Epithelial cell of proximal tubule (primary cell): ENCODE measurements at regions not wholly inside any gene's neighbourhood (a gene's known extent, or its start where the extent isn't known, plus 50 kb on each side); places are given as distances from the start of the nearest gene placed in this dataset.
"Not testable (repeated sequence)": the region's sequence is repeated elsewhere in the genome, so short reads cannot be mapped to it uniquely, and the experiment has no call there.

Experiments used
- DNase-seq: peaks from one replicate; pipeline ENCODE4 v3.0.0-alpha.2; 2011; ENCODE audit warnings: low read depth
- H3K4me3 ChIP-seq: 2 replicates; pipeline ENCODE4 v1.5.1; 2011; ENCODE audit warnings: low read depth, mild to moderate bottlenecking, low read length
- TF ChIP-seq, protein P1 (sequence below): conservative IDR thresholded peaks from 2 replicates; pipeline ENCODE4 v1.5.1; 2012; ENCODE audit warnings: low read depth, mild to moderate bottlenecking, low read length

DNA sequence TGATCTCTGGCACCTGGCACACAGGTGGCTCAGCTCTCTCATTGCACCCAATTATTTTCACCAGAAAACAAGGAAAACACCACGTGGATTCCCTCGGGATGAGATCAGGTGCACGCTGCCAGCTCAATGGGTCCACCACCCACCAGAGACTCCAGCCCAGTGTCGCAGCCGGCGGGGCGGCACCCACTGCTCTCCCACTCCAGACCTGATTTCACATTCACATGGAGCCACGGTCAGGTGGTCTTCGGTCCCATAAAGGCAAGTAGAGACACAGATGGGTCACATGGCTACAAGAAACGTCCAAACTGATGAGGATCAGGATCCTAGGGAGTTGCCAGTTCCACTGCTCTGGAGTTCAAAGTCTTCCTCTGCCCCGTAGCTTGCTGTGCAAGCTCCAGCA is 217.6 kb downstream of the ANKRD30B start:
- no peak for DNase-seq
- TF ChIP-seq, protein P1, sequence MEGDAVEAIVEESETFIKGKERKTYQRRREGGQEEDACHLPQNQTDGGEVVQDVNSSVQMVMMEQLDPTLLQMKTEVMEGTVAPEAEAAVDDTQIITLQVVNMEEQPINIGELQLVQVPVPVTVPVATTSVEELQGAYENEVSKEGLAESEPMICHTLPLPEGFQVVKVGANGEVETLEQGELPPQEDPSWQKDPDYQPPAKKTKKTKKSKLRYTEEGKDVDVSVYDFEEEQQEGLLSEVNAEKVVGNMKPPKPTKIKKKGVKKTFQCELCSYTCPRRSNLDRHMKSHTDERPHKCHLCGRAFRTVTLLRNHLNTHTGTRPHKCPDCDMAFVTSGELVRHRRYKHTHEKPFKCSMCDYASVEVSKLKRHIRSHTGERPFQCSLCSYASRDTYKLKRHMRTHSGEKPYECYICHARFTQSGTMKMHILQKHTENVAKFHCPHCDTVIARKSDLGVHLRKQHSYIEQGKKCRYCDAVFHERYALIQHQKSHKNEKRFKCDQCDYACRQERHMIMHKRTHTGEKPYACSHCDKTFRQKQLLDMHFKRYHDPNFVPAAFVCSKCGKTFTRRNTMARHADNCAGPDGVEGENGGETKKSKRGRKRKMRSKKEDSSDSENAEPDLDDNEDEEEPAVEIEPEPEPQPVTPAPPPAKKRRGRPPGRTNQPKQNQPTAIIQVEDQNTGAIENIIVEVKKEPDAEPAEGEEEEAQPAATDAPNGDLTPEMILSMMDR: no peak
- H3K4me3 ChIP-seq: no peak overlapping the region

DNA sequence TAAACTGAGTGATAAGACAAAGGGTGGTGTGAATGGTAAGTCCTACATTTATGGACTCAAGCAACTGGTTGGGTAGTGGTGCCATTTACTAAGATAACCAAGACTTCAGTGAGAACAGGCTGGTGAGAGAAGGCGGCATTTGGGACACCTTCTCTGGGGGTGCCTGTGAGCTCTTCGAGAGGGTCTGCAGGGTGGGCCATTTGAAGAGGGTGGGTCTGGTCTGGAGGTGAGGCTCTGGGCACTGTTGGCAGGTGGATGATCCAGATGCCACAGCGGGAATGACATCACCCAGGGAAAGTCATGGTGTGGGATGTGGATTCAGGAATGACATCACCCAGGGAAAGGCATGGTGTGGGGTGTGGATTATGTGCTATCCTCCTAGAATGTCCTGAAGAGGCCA is 219.3 kb downstream of the ANKRD30B start:
- not testable (repeated sequence) for H3K4me3 ChIP-seq, DNase-seq

DNA sequence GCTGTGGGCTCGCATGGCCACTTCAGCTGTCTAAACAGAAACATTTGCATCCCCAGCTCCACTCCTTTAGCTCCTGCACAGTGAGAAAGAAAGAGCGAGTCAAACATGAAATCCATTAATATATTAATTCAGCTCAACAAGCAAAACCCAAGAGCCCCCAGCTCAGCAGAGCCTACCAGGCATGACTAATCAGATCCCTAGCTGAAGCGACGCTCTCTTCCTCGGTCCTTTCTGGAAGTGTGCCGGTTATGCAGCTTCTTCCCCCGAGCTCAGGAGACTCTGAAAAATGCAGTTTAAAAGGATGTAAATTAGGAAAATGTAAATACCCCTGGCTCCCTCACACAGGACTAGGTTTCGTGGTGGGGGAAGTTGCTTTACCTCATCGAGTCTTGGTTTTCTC is 221.5 kb downstream of the ANKRD30B start:
- TF ChIP-seq, protein P1: no peak
- DNase-seq: no peak
- no peak overlapping the region for H3K4me3 ChIP-seq

DNA sequence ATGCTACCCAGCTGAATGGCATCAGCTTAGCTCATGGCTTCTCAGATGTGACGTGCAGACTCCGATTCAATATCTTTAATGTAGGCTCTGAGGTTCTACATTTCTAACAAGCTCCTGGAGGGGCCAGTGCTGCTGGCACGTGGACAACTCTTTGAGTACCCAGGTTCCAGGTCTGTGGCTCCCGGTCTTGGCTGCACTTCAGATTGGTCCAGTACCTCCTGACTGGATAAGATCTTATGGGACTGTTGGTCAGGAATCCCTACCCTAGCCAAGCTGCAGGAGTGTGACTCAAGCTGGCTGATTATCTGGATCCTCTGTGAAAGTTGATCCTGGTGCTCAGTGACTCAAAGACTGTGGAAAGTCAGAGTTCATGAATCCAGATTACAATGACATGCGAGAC is 222.1 kb downstream of the ANKRD30B start:
- DNase-seq: no peak
- H3K4me3 ChIP-seq: no peak overlapping the region
- TF ChIP-seq, protein P1: no peak

DNA sequence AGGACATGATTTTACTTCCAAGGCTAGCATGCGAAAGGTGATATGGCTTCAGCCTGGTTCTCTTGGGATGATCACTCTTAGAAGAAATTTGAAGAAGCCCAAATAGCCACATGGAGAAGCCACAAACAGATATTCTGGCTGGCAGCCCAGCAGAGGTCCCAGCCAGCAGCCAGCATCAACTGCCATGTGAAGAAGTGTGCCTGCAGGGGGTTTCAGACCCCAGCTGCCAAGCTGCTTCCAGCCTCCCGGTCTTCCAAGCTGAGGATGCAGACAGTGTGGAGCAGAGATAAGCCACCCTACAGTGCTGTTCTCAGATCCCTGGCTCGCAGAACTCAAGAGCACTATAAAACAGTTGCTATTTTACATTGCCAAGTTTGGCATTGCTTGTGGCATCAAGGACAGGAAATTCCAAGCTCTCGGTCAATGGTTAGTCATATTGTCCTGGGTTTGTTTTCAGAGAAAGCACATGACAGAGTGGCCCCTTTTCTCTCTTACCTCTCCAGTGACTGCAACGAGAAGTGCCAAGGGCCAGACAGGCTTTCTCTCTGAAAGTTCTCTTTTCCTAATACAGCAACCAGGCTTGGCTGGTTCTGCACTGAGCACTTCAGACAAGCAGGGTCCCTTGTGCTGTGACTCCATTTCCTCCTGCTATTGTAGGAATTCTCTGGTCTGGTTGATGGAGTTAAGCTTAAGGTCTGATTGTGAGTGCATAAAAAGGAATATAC is 223.7 kb downstream of the ANKRD30B start:
- TF ChIP-seq, protein P1: no peak
- no peak overlapping the region for H3K4me3 ChIP-seq
- DNase-seq: no peak

DNA sequence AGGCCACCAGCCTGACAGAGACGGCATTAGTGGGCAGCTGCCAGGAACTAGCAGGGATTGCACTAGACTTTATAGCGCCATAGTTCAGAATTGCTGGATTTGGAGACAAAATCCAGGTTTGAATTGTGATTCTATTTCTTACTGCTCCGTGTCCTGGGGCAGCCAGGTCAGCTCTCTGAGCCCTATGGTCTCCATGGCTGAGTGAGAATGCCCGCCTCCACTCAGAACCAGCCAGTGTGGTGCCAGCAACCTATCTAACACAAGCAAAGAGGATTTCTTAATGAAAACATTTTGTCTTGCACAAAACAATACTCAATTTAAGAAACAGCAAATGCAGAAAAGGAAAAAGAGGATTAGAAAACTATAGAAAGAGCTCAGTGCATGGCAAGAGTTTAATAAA is 225.4 kb downstream of the ANKRD30B start:
- not testable (repeated sequence) for H3K4me3 ChIP-seq

DNA sequence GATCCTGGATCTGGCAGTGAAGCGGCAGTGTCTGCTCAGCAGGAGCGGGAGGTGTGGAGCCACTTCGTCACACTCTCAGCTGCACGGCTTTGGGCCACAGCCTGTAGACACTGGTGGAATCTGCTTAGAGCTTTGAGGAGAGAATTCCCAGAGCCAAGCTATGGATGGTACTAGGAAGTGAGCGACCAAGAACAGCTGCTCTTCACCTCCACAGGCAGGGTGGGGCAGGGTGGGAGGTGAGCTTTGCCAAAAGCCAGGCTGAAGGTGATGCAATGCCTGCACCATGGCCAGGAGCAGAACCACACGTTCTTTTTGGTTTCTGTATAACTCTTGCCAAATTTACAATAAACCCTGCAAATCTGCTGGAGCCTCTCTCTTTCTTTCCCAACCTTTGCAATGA is 226.1 kb downstream of the ANKRD30B start:
- DNase-seq: no peak
- TF ChIP-seq, protein P1: no peak
- H3K4me3 ChIP-seq: no peak overlapping the region

More for the DNA sequence above, 225.4 kb downstream of the ANKRD30B start:
- not testable (repeated sequence) for DNase-seq

DNA sequence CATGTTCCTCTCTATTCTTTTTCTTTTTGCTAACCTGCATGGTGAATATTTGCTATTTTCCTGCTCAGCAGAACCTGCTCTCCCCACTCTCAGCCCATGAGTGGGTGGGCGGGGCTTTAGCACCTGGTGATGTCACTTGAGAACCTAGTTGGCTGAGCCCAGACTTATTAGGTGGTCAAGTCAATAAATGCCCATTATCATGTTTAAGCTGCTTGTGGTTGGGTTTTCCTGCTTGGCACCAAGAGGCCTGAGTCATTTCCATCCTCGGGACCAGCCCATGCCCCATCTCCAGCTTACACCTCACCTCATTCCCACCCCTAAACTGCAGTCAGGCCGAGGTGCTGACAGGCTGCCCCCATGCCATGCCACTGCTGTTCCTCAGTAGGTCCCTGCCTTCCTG is 226.6 kb downstream of the ANKRD30B start:
- TF ChIP-seq, protein P1: no peak
- no peak overlapping the region for H3K4me3 ChIP-seq
- DNase-seq: no peak
